ENCODE measurements at regions not wholly inside any gene's neighbourhood (a gene's known extent, or its start where the extent isn't known, plus 50 kb on each side); places are given as distances from the start of the nearest gene placed in this dataset.

DNA sequence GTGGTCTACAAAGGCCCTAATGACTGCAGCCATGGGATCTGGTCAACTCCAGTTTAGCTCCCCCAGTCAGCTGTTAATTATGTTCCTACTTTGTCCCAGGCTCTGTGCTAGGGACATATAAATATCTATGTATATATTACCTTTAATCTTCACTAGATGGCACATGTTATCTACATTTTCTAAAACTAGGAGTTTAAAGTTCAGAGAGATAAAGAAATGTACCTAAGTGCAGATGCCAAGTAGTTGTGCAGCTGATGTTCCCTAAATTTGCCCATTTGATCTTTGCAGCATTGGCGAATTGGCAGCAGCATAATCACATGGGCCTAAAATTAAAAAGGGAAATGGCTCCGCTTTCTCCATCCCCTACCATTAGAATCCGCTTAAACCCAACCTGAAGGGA is 541.1 kb downstream of the MED13L start:
- ATAC-seq (ENCODE audit: insufficient read depth, low FRiP score), result no peak
- no peaks in the 10 kb centered on the region for H3K27me3 ChIP-seq (ENCODE audit: control insufficient read depth in 3 of 3, insufficient read depth in 3 of 3, low read length in 2 of 3)
- H3K9me3 ChIP-seq (ENCODE audit: control insufficient read depth in 4 of 4, insufficient read depth in 3 of 4, low read length in 3 of 4), result no peaks in the 10 kb centered on the region
- H3K9ac ChIP-seq (ENCODE audit: insufficient read depth in 1 of 2, low read length in 2 of 2), result no peak overlapping the region
- H3K36me3 ChIP-seq (ENCODE audit: control insufficient read depth in 4 of 4, insufficient read depth in 4 of 4, low read length in 4 of 4), result no peaks in the 10 kb centered on the region
- H3K4me3 ChIP-seq, result no peak overlapping the region
- H3K4me1 ChIP-seq (ENCODE audit: control insufficient read depth in 5 of 5, insufficient read depth in 5 of 5, low read length in 5 of 5), result no peaks in the 10 kb centered on the region
- no peak overlapping the region for H3K27ac ChIP-seq (ENCODE audit: low read depth in 1 of 2, low read length in 1 of 2)
- DNase-seq, result no peak
- TF ChIP-seq CTCF (IDR thresholded peaks at IDR 0.05; ENCODE audit: control extremely low read depth, extremely low read depth), result no peak
- WGBS, 2 donors, result 93 to 96% methylated on average over 3 of the region's 3 CpGs

DNA sequence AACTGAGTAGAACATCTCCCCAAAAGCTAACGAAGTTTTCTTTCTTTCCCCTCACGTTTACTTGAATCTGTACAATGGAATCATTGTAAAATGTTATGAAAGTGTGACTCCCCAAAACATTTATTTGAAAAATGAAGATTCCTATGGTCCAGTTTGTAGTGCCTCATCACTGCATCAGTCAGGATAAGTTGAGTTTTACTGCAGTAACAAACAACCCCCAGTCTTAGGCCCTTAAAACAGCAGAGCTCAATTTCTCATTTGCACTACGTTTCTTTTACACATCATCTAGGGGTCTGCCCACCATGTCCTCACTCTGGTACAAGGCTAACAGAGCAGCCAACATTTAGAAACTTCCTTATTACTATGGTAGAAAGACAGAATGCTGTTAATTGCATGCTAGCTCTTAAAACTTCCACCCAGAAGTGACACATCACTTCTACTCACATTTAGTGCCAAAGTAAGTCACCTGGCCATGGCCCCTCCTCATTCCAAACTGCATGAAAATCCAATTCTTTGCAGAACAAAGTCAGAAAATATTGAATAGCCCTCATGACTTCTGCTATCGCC is 546.4 kb downstream of the MED13L start:
- no peak overlapping the region for H3K9ac ChIP-seq (ENCODE audit: insufficient read depth in 1 of 2, low read length in 2 of 2)
- no peak overlapping the region for H3K4me3 ChIP-seq
- no peaks in the 10 kb centered on the region for H3K4me1 ChIP-seq (ENCODE audit: control insufficient read depth in 5 of 5, insufficient read depth in 5 of 5, low read length in 5 of 5)
- no peaks in the 10 kb centered on the region for H3K36me3 ChIP-seq (ENCODE audit: control insufficient read depth in 4 of 4, insufficient read depth in 4 of 4, low read length in 4 of 4)
- ATAC-seq (ENCODE audit: insufficient read depth, low FRiP score) (no peak), DNase-seq (no peak)
- H3K27me3 ChIP-seq (ENCODE audit: control insufficient read depth in 3 of 3, insufficient read depth in 3 of 3, low read length in 2 of 3), result peaks cover 0 to 2% (median 0%) of the 10 kb centered on the region in 3 donors
- whole genome bisulfite sequencing, 2 donors, result 72 to 85% methylated on average over 4 of the region's 4 CpGs
- H3K27ac ChIP-seq (ENCODE audit: low read depth in 1 of 2, low read length in 1 of 2), result no peak overlapping the region
- no peak for TF ChIP-seq CTCF (IDR thresholded peaks at IDR 0.05; ENCODE audit: control extremely low read depth, extremely low read depth)
- no peaks in the 10 kb centered on the region for H3K9me3 ChIP-seq (ENCODE audit: control insufficient read depth in 4 of 4, insufficient read depth in 3 of 4, low read length in 3 of 4)

GRCh38 chr12:115726691-115727090 is 550.8 kb downstream of the MED13L start:
- peaks cover 0 to 1% (median 0%) of the 10 kb centered on the region in 4 donors for H3K9me3 ChIP-seq (ENCODE audit: control insufficient read depth in 4 of 4, insufficient read depth in 3 of 4, low read length in 3 of 4)
- H3K27ac ChIP-seq (ENCODE audit: low read depth in 1 of 2, low read length in 1 of 2), result no peak overlapping the region
- TF ChIP-seq CTCF (IDR thresholded peaks at IDR 0.05; ENCODE audit: control extremely low read depth, extremely low read depth), result no peak
- WGBS, 2 donors, result 88 to 94% methylated on average over 5 of the region's 5 CpGs
- H3K9ac ChIP-seq (ENCODE audit: insufficient read depth in 1 of 2, low read length in 2 of 2), result no peak overlapping the region
- no peaks in the 10 kb centered on the region for H3K4me1 ChIP-seq (ENCODE audit: control insufficient read depth in 5 of 5, insufficient read depth in 5 of 5, low read length in 5 of 5)
- ATAC-seq (ENCODE audit: insufficient read depth, low FRiP score) (no peak), DNase-seq (no peak)
- no peak overlapping the region for H3K4me3 ChIP-seq
- H3K36me3 ChIP-seq (ENCODE audit: control insufficient read depth in 4 of 4, insufficient read depth in 4 of 4, low read length in 4 of 4), result no peaks in the 10 kb centered on the region
- peaks cover 0 to 2% (median 0%) of the 10 kb centered on the region in 3 donors for H3K27me3 ChIP-seq (ENCODE audit: control insufficient read depth in 3 of 3, insufficient read depth in 3 of 3, low read length in 2 of 3)

GRCh38 chr12:115722181-115722580 is 555.3 kb downstream of the MED13L start:
- Histone ChIP-seq H3K27me3 (ENCODE audit: control insufficient read depth in 3 of 3, insufficient read depth in 3 of 3, low read length in 2 of 3) (peaks cover 0 to 2% (median 0%) of the 10 kb centered on the region in 3 donors), H3K9ac (ENCODE audit: insufficient read depth in 1 of 2, low read length in 2 of 2) (no peak overlapping the region), H3K4me1 (ENCODE audit: control insufficient read depth in 5 of 5, insufficient read depth in 5 of 5, low read length in 5 of 5) (no peaks in the 10 kb centered on the region), H3K9me3 (ENCODE audit: control insufficient read depth in 4 of 4, insufficient read depth in 3 of 4, low read length in 3 of 4) (peaks cover 0 to 1% (median 0%) of the 10 kb centered on the region in 4 donors), H3K27ac (ENCODE audit: low read depth in 1 of 2, low read length in 1 of 2) (no peak overlapping the region), H3K36me3 (ENCODE audit: control insufficient read depth in 4 of 4, insufficient read depth in 4 of 4, low read length in 4 of 4) (no peaks in the 10 kb centered on the region), H3K4me3 (no peak overlapping the region)
- DNase-seq (no peak), ATAC-seq (ENCODE audit: insufficient read depth, low FRiP score) (no peak)
- no peak for TF ChIP-seq CTCF (IDR thresholded peaks at IDR 0.05; ENCODE audit: control extremely low read depth, extremely low read depth)
- WGBS, 2 donors, result 89 to 91% methylated on average over 2 of the region's 2 CpGs
